Kidney (tissue), 13 donors: ENCODE measurements at regions not wholly inside any gene's neighbourhood (a gene's known extent, or its start where the extent isn't known, plus 50 kb on each side); places are given as distances from the start of the nearest gene placed in this dataset.
A peak's percentile ranks its signal among the peaks of the same experiment; 100 is the strongest.

Experiments
- DNase-seq, 5 donors: peaks; one replicate each; pipeline ENCODE4 v3.0.0-alpha.2; 2013 to 2020
- FAIRE-seq: peaks from 2 replicates; lab custom pipeline; 2012; peaks lifted over from hg19 to GRCh38; lab: Jason Lieb, UNC
- H3K27ac ChIP-seq, 2 donors: one replicate each; pipeline ENCODE4 v1.7.0; 2013; ENCODE audit warnings: low read depth in 2 of 2, low read length in 2 of 2, inconsistent platforms in 1 of 2
- H3K27me3 ChIP-seq: one replicate; pipeline ENCODE4 v1.7.1; 2013; ENCODE audit warnings: low read length, inconsistent platforms; ENCODE audit not compliant: control insufficient read depth, insufficient read depth
- H3K36me3 ChIP-seq, 3 donors: one replicate each; pipeline versions ENCODE4 v1.7.0 to v1.7.1; 2013; ENCODE audit warnings: low read length in 3 of 3, control low read depth in 1 of 3, inconsistent platforms in 1 of 3; ENCODE audit not compliant: insufficient read depth in 3 of 3, control insufficient read depth in 2 of 3
- H3K4me1 ChIP-seq, 3 donors: one replicate each; pipeline versions ENCODE4 v1.7.0 to v1.7.1; 2013; ENCODE audit warnings: low read length in 3 of 3, inconsistent platforms in 1 of 3, low read depth in 1 of 3; ENCODE audit not compliant: control insufficient read depth in 2 of 3, insufficient read depth in 2 of 3
- H3K4me3 ChIP-seq, 3 donors: one replicate each; pipeline versions ENCODE4 v1.7.0 to v1.8.1; 2013; ENCODE audit warnings: low read length in 3 of 3, control low read depth in 1 of 3, inconsistent platforms in 1 of 3
- H3K9ac ChIP-seq, 3 donors: one replicate each; pipeline versions ENCODE4 v1.7.0 to v1.7.1; 2013; ENCODE audit warnings: low read length in 3 of 3, control low read depth in 1 of 3, inconsistent platforms in 1 of 3
- H3K9me3 ChIP-seq, 3 donors: one replicate each; pipeline versions ENCODE4 v1.7.0 to v1.7.1; 2013; ENCODE audit warnings: low read length in 3 of 3, control low read depth in 1 of 3, inconsistent platforms in 1 of 3; ENCODE audit not compliant: control insufficient read depth in 2 of 3, insufficient read depth in 1 of 3
- intact Hi-C: fragments of 100-400 bp; cut with DNase I; formaldehyde crosslinking; loops from one replicate; pipeline ENCODE4 v1.11.1; 2022
- TF ChIP-seq, protein P1 (sequence below): IDR thresholded peaks from 3 replicates; pipeline ENCODE4 v1.5.1; 2012; ENCODE audit warnings: mild to moderate bottlenecking, moderate library complexity, borderline replicate concordance; ENCODE audit not compliant: insufficient read depth; ENCODE audit errors: extremely low read depth
- donor health status: control.
- donor health status: control.
- donor health status: control.
- donor health status: control.
- donor health status: control.
- donor health status: DM: yes; HTN: yes; CAD: no.
- donor health status: Normal renal cell carcinoma (clear cell type).

DNA sequence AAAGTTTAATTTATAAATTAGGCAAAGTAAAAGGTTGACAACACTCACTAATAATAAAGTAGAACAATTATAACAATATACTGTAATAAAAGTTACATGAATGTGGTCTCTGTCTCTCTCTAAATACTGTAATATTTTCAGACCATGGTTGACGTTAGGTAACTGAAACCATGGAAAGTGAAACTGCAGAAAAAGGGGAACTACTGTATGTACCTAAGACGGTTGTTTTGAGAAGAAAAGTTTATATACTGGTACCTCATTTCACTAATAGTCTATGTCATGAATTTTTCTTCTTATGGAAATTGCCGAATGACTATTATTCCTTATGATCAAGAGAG is 166.7 kb upstream of the ZNF521 start:
- FAIRE-seq = no peak
- no peaks in the 10 kb centered on the region for H3K4me1 ChIP-seq

DNA sequence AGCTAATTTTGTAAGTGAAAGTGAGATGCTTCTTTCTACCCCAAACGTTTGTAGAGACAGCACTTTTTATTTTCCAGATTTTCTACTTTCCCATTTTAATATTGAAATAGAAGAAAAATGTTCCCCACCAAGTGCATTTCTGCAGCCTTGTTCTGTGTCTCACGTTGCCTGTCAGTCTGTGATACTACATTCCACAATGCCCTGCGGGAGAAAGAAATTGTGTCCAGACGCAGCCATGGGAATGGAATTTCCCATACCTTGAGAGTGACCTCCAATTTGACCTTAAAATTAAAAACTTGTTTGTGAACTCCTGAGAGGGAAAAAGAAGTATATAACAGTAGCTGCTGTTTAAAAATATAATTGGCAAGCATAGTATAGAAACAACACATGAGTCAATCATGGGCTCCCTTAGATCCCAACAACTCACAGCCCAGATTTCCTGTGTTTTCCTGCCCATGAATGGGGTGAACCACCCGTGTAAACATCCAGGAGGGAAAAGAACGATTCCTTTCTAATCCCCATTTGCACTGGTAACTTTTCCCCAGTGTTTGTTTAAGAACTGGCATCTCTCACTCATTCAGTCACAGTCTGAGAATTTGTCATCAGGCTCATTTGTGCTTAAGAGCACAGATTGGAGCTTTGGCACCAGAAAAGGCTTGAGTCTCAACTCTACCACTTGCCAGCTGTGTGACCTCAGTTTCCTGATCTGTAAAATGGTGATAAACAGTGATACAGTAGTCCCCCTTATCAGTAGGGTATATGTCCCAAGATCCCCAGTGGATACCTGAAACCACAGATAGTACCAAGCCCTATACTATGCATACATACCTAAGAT is 166.1 kb upstream of the ZNF521 start:
- Histone ChIP-seq H3K4me3 (no peak overlapping the region), H3K27ac (no peak overlapping the region), H3K4me1 (no peaks in the 10 kb centered on the region), H3K9ac (no peak overlapping the region), H3K9me3 (no peaks in the 10 kb centered on the region), H3K27me3 (no peaks in the 10 kb centered on the region), H3K36me3 (no peaks in the 10 kb centered on the region)
- TF ChIP-seq, protein P1, sequence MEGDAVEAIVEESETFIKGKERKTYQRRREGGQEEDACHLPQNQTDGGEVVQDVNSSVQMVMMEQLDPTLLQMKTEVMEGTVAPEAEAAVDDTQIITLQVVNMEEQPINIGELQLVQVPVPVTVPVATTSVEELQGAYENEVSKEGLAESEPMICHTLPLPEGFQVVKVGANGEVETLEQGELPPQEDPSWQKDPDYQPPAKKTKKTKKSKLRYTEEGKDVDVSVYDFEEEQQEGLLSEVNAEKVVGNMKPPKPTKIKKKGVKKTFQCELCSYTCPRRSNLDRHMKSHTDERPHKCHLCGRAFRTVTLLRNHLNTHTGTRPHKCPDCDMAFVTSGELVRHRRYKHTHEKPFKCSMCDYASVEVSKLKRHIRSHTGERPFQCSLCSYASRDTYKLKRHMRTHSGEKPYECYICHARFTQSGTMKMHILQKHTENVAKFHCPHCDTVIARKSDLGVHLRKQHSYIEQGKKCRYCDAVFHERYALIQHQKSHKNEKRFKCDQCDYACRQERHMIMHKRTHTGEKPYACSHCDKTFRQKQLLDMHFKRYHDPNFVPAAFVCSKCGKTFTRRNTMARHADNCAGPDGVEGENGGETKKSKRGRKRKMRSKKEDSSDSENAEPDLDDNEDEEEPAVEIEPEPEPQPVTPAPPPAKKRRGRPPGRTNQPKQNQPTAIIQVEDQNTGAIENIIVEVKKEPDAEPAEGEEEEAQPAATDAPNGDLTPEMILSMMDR = no peak
- peak in 2 of 5 donors; percentile 16 to 22 for DNase-seq
- intact Hi-C loops = no loop called here
- no peak for FAIRE-seq

More for the DNA sequence above, 166.7 kb upstream of the ZNF521 start:
- no peak overlapping the region for H3K4me3 ChIP-seq
- H3K27me3 ChIP-seq = no peaks in the 10 kb centered on the region
- H3K36me3 ChIP-seq = no peaks in the 10 kb centered on the region
- intact Hi-C loops = no loop called here
- H3K9ac ChIP-seq = no peak overlapping the region
- no peaks in the 10 kb centered on the region for H3K9me3 ChIP-seq
- DNase-seq = no peak
- TF ChIP-seq, protein P1 = no peak
- H3K27ac ChIP-seq = no peak overlapping the region

DNA sequence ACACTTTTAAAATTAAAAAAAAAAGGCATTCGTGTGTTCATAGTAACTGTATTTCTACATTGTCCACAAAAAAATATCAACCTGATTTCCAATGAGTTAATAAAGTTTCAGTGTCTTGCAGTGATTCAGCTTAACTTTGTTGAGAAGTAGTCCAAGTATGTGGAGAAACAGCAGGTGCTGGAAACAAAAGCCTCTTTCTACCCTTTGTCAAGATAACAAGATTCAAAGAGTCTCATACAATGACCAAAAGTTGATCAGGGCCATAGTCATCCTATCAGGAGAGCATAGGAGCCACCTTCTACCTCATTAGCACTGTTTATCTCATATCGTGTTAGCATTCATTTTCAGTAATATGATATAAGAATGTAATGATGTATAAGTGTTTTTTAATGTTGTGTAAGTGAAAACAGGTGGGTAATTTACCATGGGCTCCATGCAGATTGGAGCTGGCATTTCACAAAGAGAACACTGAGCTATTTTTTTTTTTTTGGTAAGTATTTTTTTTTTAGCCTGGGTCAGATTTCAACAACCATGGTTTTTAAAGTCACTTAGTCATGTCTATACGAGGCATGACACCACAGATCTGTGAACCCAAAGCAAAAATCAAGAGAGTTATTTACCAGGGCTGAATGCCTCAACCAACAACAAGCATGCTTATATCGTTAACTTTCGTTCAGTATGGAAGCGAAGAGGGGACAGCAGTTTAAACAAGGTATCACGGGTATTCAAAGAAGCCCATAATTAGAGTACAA is 165.0 kb upstream of the ZNF521 start:
- Histone ChIP-seq H3K4me3 (no peak overlapping the region), H3K9me3 (no peaks in the 10 kb centered on the region), H3K36me3 (no peaks in the 10 kb centered on the region), H3K9ac (no peak overlapping the region), H3K4me1 (no peaks in the 10 kb centered on the region), H3K27me3 (no peaks in the 10 kb centered on the region), H3K27ac (no peak overlapping the region)
- no peak for DNase-seq
- FAIRE-seq = no peak
- intact Hi-C loops = no loop called here
- TF ChIP-seq, protein P1 = no peak
